ENCODE measurements at regions not wholly inside any gene's neighbourhood (a gene's known extent, or its start where the extent isn't known, plus 50 kb on each side); places are given as distances from the start of the nearest gene placed in this dataset.

DNA sequence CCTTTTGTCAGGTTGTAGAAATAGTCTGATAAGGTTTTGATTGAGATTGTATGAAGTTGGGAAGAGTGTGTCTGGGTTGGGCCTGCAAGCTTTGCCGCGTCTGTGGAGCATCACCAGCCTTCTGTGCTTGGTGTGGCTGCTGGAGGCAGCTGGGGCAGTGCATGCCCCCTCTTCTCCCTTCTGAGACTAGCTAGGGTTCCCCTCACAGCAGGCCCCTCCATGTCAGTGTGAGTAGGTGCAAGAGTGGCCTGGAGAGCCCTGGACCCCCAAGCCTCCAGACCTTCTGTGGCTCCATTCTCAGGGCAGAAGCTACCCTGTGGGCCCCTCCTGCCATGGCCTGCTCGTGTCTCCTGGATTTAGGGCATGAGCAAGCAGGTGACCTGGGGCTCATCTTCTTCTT lies 914.2 kb downstream of the TBC1D22A start:
- Histone ChIP-seq H3K27ac (no peak overlapping the region), H3K27me3 (no peaks in the 10 kb centered on the region), H3K4me1 (ENCODE audit: insufficient read depth) (no peaks in the 10 kb centered on the region), H3K9me3 (no peaks in the 10 kb centered on the region), H3K36me3 (no peaks in the 10 kb centered on the region), H3K4me3 (no peak overlapping the region)
- intact Hi-C loops (cut with DNase I): no loop called here
- no peak for DNase-seq
- WGBS, 3 donors: 65 to 80% (median 78%) methylated on average over 3 of the region's 3 CpGs
- no peak for TF ChIP-seq CTCF (IDR thresholded peaks at IDR 0.05)
- TF ChIP-seq EP300 (IDR thresholded peaks at IDR 0.05): no peak
- no peak for TF ChIP-seq POLR2A (IDR thresholded peaks at IDR 0.05)

DNA sequence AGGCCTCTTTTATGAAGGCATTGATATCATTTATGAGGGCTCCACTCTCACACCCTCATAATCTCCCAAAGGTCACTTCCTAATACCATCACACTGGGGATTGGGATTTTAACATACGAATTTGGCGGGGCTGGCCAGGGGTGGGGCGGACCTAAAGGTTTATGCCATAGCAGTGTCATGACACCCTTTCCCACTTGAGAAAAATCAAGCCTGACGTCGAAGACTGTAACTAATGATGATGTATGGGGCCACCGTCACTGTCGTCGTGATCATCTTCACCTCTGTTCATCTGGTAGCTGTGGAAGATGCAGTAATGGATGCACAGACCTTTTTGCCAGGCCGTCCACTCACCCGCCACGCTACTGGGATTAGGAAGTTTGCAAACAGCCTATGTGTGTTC lies 912.1 kb downstream of the TBC1D22A start:
- H3K9me3 ChIP-seq: no peaks in the 10 kb centered on the region
- H3K27me3 ChIP-seq: no peaks in the 10 kb centered on the region
- WGBS, 3 donors: 91 to 93% (median 91%) methylated on average over 11 of the region's 11 CpGs
- TF ChIP-seq EP300 (IDR thresholded peaks at IDR 0.05) (no peak), CTCF (IDR thresholded peaks at IDR 0.05) (no peak), POLR2A (IDR thresholded peaks at IDR 0.05) (no peak)
- H3K27ac ChIP-seq: no peak overlapping the region
- H3K4me1 ChIP-seq (ENCODE audit: insufficient read depth): no peaks in the 10 kb centered on the region
- H3K4me3 ChIP-seq: no peak overlapping the region
- H3K36me3 ChIP-seq: no peaks in the 10 kb centered on the region
- intact Hi-C loops (cut with DNase I): no loop called here
- DNase-seq: no peak

- 73 to 83% (median 83%) methylated on average over 2 of the region's 2 CpGs for WGBS, 3 donors
- Histone ChIP-seq H3K9me3 (no peaks in the 10 kb centered on the region), H3K27me3 (no peaks in the 10 kb centered on the region), H3K36me3 (no peaks in the 10 kb centered on the region), H3K4me1 (ENCODE audit: insufficient read depth) (no peaks in the 10 kb centered on the region), H3K27ac (no peak overlapping the region), H3K4me3 (no peak overlapping the region)
- intact Hi-C loops (cut with DNase I): no loop called here
- DNase-seq: no peak
- TF ChIP-seq POLR2A (IDR thresholded peaks at IDR 0.05) (no peak), EP300 (IDR thresholded peaks at IDR 0.05) (no peak)
These were observed 911.1 kb downstream of the TBC1D22A start for GRCh38 chr22:47673557-47673956.

DNA sequence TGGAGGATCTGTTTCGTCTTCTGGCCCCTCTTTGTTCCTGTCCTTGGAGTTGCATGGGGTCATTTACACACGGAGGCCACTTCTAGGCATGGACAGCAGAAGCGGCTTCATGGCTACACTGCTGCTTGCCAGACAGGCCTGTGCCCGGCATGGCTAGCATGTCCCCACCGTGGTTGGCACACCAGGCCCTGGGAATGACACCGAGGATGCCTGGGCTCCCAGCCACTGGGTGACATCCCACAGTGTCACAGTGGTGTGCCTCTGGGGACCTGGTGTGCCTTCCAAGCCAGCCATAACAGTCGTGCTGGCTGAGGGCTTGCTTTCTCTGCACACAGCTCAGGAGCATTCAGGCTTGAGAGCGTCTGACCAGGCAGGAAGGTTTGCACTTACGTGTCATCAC lies 910.1 kb downstream of the TBC1D22A start:
- Histone ChIP-seq H3K27me3 (no peaks in the 10 kb centered on the region), H3K27ac (no peak overlapping the region), H3K4me3 (no peak overlapping the region), H3K36me3 (no peaks in the 10 kb centered on the region), H3K4me1 (ENCODE audit: insufficient read depth) (no peaks in the 10 kb centered on the region), H3K9me3 (no peaks in the 10 kb centered on the region)
- intact Hi-C loops (cut with DNase I): no loop called here
- no peak for DNase-seq
- 92 to 96% (median 93%) methylated on average over 8 to 9 of the region's 9 CpGs for WGBS, 3 donors
- TF ChIP-seq POLR2A (IDR thresholded peaks at IDR 0.05): no peak
- no peak for TF ChIP-seq EP300 (IDR thresholded peaks at IDR 0.05)
- TF ChIP-seq CTCF (IDR thresholded peaks at IDR 0.05): no peak

- no peaks in the 10 kb centered on the region for H3K27me3 ChIP-seq
- H3K36me3 ChIP-seq: no peaks in the 10 kb centered on the region
- H3K4me1 ChIP-seq (ENCODE audit: insufficient read depth): no peaks in the 10 kb centered on the region
- no peak for DNase-seq
- no peaks in the 10 kb centered on the region for H3K9me3 ChIP-seq
- no peak overlapping the region for H3K27ac ChIP-seq
- WGBS, 3 donors: 66 to 79% (median 76%) methylated on average over 4 of the region's 4 CpGs
- TF ChIP-seq CTCF (IDR thresholded peaks at IDR 0.05) (no peak), POLR2A (IDR thresholded peaks at IDR 0.05) (no peak), EP300 (IDR thresholded peaks at IDR 0.05) (no peak)
- intact Hi-C loops (cut with DNase I): no loop called here
- H3K4me3 ChIP-seq: no peak overlapping the region
These were observed 902.7 kb downstream of the TBC1D22A start for GRCh38 chr22:47665151-47665550.
